ENCODE measurements at regions not wholly inside any gene's neighbourhood (a gene's known extent, or its start where the extent isn't known, plus 50 kb on each side); places are given as distances from the start of the nearest gene placed in this dataset.
A peak's percentile ranks its signal among the peaks of the same experiment; 100 is the strongest.
"Not testable (repeated sequence)": the region's sequence is repeated elsewhere in the genome, so short reads cannot be mapped to it uniquely, and the experiment has no call there.

- not testable (repeated sequence) for DNase-seq
These were observed 123.6 kb upstream of the RHOU start for GRCh38 chr1:228611707-228612106.

DNA sequence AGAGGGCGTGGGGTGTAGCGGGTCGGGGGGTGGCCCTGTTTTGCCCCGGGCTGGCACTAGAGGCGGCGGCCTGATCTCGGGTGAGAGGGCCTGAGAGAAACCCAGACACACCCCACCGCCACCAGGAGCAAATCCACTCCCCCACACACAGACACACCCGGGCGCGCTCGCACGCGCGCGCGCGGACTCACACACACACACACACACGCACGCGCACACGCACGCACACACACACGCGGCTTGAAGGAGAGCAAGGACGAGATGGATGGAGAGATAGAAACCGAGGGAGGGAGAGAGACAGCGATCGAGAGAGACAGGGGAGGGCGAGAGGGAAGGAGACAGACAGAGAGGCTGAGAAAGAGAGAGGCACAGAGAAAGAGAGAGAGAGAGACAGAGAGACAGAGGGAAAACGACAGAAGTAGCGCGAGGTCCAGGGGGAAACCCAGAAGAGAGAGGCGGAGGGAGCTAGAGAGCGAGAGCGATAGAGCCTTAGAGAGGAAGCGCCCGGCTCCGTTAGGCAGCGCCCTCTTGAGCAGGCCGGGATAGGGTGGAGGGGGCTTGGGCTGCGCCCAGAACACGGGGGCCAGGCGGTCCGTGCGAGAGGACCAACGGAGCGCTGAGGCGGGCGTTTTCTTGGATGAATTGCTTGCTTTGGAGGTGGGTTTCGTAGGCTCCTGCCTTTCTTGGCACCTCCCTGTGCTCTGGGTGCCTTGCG, 113.1 kb upstream of the RHOU start:
- DNase-seq: not testable (repeated sequence)

- DNase-seq: not testable (repeated sequence)
These were observed 108.8 kb upstream of the RHOU start for GRCh38 chr1:228626481-228626880.

- DNase-seq: not testable (repeated sequence)
These were observed 102.4 kb upstream of the RHOU start for GRCh38 chr1:228632858-228633257.

- DNase-seq: not testable (repeated sequence)
These were observed 100.0 kb upstream of the RHOU start for GRCh38 chr1:228635304-228635703.

DNA sequence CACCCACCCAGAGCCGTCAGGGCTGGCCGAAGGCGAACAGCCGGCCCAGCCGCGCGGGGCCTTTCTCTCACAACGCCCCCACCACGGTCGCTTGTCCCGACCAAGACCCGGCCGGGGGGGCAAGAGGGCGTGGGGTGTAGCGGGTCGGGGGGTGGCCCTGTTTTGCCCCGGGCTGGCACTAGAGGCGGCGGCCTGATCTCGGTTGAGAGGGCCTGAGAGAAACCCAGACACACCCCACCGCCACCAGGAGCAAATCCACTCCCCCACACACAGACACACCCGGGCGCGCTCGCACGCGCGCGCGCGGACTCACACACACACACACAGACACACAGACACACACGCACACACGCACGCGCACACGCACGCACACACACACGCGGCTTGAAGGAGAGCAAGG, 97.8 kb upstream of the RHOU start:
- DNase-seq: not testable (repeated sequence)

- peak; percentile 24 for DNase-seq
These were observed 88.4 kb upstream of the RHOU start for GRCh38 chr1:228646717-228647522.

GRCh38 chr1:228647523-228648444, 87.5 kb upstream of the RHOU start:
- peak; percentile 33 for DNase-seq

DNA sequence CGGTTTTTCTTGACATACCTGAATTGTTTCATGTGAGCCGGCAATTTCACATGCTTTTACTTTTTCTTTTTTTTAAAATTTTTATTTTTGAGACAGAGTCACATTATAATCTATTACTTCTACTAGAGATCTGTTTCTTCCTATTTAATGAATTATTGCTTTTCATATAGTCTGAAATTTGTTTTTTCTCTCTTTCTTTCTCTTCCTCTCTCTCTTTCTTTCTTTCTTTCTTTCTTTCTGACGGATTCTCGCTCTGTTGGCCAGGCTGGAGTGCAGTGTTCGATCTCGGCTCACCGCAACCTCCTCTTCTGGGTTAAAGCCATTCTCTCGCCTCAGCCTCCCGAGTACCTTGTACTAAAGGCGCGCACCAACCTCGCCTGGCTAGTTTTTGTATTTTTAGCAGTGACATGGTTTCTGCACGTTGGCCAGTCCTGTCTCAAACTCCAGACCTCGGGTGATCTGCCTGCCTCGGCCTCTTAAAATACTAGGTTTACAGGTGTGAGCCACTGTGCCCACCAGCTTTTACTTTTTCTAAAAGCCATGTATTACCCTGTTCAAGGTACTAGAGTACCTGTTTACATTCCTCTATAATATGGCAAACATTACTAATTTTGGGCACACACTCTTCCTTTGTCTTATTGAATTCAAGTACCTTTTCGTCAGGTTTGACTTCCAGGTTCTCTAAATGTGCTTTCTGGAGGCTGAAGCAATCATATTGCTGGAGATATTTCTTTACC, 86.5 kb upstream of the RHOU start:
- no peak for DNase-seq

- no peak for DNase-seq
These were observed 85.1 kb upstream of the RHOU start for GRCh38 chr1:228650141-228650540.

DNA sequence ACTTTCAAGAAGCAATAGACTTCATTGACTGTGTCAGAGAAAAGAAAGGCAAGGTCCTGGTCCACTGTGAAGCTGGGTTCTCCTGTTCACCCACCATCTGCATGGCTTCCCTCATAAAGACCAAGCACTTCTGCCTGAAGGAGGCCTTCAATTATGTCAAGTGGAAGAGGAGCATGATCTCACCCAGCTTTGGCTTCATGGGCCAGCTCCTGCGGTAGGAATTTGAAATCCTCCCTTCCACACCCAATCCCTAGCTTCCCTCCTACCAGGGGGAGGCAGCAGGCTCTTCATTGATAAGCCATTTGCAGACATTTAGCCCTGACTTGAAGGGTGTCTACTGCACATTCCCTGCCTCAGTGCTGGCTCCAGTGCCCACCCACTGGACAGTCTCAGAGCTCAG, 84.3 kb upstream of the RHOU start:
- DNase-seq: no peak

- no peak for DNase-seq
These were observed 83.2 kb upstream of the RHOU start for GRCh38 chr1:228652116-228652515.

DNA sequence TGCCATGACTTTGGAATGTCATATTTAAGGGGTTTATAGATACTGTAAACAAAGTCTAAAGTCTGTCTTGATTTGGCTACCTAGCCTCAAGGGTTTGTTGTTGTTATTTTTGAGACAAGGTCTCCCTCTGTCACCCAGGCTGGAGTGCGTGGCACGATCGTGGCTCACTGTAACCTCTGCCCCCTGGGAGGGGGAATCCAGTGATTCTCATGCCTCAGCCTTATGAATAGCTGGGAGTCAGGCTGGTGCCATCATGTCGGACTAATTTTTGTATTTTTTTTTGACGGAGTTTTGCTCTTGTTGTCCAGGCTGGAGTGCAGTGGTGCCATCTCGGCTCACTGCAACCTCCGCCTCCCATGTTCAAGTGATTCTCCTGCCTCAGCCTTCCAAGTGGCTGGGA, 82.2 kb upstream of the RHOU start:
- DNase-seq: not testable (repeated sequence)

DNA sequence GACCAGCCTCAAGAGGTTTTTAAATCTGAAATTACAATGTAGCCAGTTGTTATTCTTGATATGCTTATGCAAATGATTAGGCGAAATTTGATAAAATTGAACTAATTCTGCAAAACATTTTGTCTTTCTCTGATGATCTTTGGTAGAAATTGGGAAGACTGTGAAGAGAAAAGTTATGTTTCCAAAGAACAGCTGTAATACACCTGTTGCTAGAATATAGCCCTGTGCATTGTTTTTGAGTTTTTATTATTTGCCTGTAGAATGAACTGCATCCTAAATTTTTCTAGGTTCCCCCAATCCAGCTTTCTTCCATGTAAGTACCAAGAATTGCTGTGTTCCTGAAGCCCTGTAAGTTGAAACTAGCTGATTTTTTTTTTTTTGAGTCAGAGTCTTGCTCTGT, 81.5 kb upstream of the RHOU start:
- no peak for DNase-seq

GRCh38 chr1:228655796-228656394, 79.4 kb upstream of the RHOU start:
- DNase-seq: no peak

- DNase-seq: not testable (repeated sequence)
These were observed 73.1 kb upstream of the RHOU start for GRCh38 chr1:228662007-228662689.

GRCh38 chr1:228664399-228664914, 70.8 kb upstream of the RHOU start:
- peak; percentile 41 for DNase-seq

GRCh38 chr1:228666686-228667623, 68.3 kb upstream of the RHOU start:
- no peak for DNase-seq

DNA sequence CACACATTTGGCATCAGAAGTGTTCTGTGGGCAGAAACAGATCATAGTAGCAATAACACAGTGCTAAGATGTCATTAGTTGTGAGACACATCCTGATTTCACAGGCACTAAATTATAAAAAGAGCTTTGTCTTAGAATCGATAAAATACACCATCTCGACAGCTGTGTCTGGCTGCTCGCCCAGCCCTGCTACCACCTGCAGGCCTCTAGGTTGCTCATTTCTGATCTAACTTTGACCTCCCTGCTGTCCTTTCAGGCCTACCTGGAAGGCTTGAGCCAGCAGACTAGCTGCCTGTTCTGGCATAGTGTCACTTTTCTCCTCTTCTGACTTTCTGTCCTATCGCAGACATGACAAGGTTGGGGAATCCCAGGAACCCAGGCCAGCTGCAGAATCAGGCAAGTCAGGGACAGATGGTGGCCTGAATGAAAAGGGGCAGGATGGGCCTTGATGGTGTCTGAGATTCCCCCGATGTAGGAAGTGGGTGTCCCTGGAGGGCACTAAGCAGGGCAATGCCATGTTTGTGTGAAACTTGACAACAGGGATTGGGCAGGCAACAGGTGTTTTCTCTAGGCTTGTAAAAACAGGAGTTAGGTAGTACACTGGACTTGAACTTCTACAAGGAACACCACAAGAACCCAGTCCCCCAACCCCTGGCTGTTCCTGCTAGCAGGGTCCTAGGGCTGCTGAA, 66.6 kb upstream of the RHOU start:
- no peak for DNase-seq

Measured in kidney glomerular epithelial cell (primary cell).